GM18511 (cell line): ENCODE measurements at regions not wholly inside any gene's neighbourhood (a gene's known extent, or its start where the extent isn't known, plus 50 kb on each side); places are given as distances from the start of the nearest gene placed in this dataset.
A peak's percentile ranks its signal among the peaks of the same experiment; 100 is the strongest.

Source experiments
- ATAC-seq: cut with Tn5 transposase; IDR thresholded peaks from one replicate; pipeline ENCODE4 v1.9.1; 2021; ENCODE audit warnings: mild to moderate bottlenecking, moderate library complexity; ENCODE audit not compliant: unreplicated experiment

DNA sequence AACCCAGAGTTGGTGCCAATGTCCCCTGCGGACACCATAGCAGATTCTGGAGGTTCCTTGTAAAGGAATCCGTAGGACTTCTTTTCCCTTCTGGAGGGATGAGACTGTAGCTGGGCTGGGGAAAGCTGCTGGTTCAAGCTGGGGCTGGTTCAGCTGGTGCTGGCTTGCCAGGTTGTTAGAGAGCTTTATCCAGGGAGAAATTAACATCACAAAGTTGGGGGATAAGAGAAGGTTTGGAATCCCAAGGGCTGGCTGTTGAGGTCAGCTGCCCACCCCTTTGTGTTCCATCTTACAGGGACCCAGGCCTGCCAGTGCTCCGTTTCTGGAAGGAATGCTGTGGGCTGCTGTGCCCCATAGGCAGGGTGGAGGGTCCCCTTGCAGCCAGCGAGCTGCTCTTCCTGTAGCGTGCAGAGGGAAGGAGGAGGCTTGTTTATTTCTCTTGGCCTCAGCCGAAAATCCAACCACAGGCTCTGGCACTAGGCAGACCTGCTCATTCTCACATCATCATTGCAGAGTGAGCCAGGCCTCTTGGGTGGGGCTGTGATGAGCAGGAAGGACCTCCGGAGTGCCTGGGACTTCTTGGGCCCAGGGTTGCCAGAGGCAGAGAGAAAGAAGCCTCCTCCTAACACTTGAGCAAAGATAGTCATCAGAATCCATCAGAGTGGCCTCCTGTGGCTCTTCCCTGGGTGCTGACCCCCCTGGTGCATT, 251.1 kb downstream of the SEC14L1 start:
- no peak for ATAC-seq

DNA sequence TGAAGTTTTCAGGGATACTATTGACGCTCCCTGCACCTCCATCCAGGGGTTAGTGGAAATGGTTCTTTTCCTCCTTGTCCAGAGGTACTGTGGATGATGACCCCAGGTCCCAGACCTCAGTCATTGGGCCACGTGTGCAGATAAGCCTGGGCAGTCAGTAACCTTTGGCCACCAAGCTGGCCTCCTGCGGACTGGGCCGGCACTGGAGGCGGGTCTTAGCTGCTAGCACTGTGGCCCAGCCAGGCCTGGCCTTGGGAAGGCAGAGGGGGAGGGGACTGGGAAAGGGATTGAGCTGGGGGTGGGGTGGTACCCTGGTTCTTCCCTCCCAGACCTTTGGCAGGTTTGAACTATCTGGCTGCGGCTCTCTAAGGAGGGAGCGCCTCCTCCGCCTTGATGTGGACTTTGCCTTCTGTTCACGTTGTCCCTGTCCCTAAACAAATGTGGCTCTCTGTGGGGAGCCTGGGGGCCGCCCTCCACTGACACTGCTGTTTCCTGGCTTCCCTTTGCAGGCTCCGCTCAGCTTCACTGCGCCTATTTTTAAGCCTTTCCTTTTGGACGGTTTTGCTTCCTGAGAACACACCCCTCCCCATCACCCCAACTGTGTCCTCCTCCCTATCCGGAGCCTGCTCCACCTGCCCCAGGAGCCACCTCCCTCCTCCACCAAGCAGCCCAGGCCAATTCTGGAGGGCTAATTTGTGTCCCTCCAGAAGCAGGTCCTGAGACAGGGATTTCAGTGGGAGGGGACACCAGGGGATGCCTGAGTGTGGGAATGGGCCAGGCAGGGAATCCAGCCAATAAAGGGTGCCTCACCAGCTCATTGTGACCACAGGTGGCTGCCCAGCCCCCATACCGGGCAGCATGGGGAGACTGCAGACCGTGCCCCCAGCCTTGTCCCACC, 251.9 kb downstream of the SEC14L1 start:
- ATAC-seq = no peak

DNA sequence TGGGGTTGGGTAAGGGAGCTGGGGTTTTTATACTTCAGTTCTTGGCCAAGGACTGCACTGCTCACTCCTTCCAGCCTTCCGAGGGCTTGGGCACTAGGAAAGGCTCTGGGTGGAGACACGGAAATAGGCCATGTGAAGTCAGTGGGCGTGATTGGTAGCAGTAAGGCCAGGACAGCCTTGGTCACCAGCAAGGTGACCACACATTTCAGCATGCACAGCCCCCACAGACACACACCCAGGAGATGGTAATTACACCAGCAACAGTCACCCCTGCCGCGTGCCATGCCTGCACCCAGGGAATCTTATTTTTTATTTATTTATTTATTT, 252.5 kb downstream of the SEC14L1 start:
- ATAC-seq = no peak

DNA sequence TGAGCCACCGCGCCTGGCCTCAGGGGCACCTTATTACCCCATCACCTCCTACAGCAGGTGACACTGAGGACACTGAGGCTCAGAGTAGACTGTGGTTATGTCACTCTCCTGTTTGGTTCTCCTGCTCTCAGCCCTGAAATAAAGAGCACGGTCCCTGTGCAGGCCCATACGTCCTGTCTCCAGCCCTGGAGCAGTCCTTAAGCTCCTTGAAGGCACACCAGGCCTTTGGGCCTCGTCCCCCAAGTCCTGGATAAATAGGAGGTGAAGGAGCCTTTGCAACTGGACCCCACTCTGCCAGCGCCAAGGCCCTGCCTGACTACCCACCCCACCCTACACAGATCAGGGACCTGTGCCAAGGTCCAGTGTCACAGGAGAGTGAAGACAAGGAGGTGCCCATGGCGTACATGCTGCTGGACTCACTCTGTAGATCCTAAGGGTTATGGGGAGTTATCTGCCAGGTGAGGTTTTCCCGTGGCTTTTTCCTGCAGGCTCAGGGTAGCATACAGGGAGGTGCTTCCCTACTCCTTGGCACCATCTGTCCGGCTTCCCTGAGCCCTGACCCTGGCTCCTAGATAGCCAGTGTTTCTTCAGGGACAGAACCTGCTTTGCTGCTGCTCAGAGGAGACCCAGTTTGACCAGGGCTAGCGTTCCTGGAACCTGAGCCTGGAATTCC, 253.2 kb downstream of the SEC14L1 start:
- no peak for ATAC-seq

DNA sequence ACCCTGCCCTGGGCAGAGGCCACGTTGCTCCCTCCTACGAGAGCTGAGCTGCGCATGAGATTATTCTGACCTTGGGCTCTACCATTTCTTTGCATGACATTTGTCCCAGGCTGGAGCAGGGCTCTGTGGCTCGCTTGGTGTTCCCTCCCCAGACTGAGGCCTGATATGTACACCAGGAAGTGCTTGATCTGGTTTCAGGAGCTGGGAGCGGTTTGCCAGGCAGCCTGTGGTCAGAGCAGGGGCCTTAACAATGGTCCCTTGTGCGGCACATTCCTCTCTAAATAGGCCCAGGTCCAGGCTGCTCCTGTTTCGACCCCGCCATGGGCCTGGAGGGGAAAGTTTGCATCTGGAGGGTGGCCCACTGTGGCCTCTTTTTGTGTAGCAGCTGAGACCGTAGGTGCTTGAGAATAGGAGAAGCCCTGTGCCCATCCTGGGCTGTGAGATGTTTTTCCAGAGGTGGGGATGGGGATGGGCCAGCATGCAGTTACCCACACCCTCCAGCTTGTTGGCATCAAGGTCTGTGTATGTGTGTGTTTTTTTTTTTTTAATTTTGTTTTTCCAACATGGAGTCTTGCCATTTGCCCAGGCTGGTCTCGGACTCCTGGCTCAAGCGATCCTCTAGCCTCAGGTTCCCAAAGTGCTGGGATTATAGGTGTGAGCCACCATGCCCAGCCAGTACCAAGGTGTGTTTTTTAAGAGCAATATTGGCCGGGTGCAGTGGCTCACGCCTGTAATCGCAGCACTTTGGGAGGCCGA, 253.9 kb downstream of the SEC14L1 start:
- no peak for ATAC-seq

DNA sequence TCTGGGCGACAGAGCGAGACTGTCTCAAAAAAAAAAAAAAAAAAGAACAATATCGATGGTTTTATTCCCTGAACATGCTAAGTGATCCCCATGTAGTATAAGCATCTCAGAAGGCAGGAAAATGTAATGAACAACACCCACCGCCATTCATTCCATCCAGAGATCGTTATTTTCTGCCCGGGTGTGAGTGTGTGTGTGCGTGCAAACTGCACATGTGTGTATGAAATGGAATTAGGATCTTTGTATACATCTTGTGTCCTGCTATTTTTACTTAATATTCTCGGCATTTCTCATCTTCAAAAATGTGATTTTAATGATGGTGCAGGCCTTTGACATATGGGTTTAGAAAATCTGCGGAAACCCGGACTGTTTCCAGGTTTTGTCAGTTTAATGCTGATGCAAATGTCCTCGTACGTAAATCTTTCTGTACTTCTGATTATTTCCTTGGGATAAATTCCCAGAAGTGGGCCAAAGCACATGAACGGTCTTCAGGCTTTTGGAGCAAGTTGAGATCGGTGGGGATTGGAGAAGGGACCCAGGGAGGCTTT, 254.8 kb downstream of the SEC14L1 start:
- no peak for ATAC-seq

DNA sequence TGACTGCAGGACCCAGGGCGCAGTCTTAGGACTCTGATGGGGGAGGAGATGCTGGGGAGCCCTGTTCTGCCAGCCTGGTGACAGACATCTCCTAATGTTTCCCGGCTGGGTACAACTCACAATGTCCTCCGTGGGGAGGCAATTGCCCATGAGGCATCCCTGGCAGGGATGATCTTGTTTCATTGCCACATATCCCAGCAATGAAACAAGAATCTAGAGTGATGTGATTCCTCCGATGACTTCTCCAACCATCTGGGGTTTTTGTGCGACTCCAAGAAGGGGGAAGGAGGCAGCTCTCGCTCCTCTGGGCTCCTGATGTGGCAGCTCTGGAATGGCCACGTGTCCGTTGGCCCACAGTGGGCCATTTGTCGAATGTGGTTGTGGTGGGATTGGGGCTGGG, 255.8 kb downstream of the SEC14L1 start:
- ATAC-seq = no peak

DNA sequence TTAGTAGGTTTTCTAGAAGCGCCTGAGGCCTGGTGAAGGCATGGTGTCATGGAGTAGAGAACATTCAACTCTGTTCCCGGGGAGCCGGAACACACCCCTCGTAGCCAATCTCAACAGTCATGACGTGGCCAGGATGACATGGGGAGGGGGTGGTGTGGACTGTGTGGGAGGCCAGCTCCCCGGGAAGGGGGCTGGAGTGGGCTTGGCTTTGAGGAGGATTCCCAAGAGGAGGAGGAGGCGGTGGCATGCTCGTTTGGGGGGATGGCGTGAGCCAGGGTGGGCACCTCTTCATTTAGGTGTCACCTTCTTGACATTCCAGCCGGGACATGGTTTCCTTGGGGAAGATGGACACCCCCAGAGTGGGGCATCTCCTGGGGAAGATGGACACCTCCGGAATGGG, 257.5 kb downstream of the SEC14L1 start:
- ATAC-seq = no peak

DNA sequence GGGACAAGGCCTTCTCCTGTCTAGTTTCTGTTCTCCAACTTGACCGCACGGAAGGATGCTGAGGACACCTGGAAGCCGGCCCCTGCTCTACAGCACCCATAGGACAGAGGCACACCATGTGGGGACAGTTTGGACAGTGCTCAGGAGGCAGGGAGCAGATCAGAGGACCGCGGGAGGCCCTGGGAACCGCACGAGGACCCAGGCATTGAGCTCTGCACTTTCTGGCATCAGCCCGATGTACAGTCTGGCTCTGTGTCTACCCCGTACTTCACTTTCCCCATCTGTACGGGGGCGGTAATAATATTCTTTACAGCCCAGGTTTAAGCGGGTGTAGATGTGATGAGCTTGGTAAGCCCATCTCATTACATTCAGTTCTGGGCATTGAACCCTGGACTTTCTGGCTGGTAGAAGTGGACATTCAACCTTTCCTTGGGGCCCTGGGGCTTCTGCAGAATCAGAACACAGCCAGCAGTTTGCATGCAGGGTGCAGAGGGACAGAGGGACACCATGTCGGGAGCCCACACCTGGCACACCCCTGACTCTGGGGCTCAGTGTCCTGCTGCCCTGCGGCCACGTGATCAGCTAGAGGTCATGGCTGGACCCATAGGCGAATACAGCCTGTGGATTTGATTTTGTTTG, 258.7 kb downstream of the SEC14L1 start:
- ATAC-seq = no peak

DNA sequence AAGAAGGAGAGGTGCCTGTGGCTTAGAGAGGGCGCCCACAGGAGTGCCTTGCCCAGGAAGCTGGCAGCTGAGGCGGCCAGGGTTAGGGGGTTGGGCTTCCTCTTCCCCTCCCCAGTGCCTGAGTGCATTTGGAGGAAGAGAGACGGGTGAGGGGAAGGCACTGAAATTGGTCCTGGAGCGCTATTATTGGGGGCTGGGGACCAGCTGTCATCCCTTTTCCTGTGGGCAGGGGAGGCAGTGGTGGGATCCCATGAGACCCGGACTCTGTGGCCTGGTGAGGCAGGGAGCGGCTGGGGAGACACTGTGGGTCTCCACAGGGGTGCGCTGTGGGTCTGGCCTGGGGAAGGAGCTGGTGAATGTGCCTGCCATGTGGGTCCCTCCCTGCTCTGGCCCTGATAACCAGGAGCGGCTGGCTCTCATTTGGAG, 259.7 kb downstream of the SEC14L1 start:
- peak; percentile 56 for ATAC-seq

DNA sequence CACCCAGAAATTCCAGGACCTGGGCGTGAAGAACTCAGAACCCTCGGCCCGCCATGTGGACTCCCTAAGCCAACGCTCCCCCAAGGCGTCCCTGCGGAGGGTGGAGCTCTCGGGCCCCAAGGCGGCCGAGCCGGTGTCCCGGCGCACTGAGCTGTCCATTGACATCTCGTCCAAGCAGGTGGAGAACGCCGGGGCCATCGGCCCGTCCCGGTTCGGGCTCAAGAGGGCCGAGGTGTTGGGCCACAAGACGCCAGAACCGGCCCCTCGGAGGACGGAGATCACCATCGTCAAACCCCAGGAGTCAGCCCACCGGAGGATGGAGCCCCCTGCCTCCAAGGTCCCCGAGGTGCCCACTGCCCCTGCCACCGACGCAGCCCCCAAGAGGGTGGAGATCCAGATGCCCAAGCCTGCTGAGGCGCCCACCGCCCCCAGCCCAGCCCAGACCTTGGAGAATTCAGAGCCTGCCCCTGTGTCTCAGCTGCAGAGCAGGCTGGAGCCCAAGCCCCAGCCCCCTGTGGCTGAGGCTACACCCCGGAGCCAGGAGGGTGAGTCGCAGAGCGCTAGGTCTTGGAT, 261.5 kb downstream of the SEC14L1 start:
- no peak for ATAC-seq

DNA sequence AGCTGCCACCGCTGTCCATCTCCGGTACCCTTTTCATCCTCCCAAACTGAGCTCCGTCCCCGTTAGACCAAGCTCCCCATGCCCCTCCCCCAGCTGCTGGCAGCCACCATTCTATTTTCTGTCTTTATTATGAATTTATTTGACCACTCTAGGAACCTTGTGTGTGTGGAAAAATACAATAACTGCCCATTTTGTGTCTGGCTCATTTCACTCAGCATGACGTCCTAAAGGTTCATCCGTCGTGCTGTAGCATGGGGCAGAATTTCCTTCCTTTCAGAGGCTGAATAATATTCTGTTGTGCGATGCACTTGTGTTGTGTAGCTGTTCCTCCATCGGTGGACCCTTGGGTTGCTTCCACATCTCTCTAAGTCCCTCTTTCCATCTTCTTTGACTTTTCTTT, 263.1 kb downstream of the SEC14L1 start:
- no peak for ATAC-seq

DNA sequence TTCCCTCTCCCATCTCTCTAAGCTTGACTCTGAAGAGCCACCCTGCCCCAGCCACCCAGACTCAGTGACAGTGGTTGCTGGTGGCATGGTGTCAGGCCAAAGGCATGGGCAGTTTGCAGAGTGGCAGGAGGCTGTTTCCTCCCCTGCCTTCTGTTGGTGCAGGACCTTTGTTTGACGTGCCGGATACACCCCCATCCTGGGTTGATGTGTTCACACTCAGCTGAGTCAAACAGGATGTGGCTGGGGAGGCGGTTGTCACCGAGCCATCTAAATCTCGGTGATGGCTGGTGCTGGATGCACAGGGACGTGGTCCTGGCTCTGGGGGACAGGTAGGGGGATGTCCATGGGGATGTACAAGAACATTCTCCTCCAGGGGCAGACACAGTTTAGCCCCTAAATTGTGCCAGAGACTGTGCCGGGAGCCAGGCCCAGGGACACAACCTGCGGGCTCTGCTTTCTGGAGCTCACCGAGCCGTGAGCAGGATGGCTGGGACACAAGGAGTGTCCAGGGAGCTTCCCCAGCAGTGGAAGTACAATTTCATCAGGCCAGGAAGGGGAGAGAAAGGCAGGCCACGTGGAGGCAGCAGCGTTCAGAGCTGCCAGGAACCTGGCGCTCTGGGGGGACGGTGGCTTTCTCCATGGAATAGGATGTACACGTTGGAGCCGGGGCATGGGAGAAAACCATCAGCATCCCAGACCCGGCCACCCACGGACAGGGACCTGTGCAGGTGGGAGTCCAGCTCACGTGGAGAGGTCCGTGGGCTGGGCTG, 264.2 kb downstream of the SEC14L1 start:
- peak; percentile 84 for ATAC-seq

DNA sequence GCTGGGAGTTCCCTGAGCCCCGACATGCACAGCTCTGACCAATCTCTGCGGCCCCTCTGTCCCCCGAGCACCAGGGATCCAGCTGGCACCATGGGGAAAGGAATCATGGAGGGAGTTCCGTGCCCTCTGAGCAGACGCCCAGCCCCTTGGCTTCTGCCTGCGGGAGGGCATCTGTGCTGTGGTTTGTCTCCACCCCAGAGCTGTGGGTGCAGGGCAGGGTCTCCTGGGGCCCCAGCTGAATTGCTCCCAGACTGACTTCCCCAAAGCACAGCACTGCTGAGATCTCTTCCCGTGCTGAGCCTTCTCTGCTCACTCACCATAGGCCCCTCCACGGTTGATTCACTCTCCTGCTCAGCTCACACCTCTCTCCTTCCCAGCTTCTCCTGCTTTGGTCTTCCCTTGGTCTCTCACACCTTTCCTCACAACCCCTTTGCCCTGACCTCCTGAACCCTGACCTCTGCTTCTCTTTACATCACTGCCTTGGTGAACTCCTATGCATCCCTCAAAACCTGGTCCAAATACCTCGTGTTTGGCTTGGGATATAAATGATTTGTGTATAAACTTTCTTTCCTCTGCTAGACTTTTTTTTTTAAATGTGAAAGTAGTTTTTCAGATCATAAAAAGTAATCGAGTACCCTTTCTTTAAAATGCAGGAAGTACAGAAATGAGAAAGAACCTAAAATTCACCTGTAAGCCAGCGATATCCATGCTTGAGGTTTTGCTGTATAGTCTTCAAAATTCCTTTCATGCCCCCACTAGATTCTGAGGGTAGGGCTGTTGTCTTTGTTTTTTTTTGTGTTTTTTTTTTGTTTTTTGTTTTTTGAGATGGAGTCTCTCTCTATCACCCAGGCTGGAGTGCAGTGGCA, 265.3 kb downstream of the SEC14L1 start:
- ATAC-seq = no peak

DNA sequence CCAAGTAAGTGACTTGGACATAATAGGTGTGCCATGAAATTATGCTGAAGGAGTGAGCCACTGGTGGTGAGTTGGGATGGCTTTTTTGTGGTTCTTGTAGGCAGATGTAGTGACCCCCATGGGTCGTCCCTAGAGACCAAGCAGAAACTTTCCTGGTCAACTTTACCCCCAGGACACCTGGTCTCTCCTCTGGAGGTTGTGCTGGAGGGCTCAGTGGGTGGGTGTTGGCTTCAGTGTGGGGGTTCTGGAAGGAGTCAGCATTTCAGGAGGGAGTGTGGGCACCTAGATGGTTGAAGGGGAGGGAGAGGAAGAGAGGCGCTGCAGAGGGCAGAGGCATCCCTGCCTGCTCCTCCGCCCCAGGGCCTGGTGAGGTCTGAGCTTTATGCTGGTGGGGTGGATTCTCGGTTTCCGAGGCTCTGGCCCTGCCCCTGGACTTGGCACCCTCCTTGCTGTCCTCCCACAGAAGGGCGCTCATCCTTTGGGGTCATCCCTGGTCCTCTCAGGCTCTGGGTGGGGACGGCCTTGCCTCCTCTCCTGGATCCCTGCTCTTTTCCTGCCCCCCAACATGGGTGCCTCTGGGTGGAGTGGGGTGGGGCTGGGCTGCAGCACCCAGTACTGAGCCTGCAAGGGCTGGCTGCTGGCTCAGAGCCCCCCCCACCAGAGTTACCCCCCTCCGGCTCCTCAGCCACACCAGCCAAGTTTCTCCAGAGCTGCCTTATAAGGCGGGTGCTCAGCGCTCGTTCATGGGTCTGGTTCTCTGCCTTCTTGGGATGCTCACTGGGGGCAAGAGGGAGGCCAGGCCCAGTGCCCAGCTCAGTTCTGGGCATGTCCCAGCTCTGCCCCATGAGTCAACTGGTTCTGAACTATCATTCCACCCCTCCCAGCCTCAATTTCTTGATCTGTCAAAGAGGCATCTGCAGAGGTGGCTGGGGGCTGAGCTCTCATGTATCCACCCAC, 266.8 kb downstream of the SEC14L1 start:
- no peak for ATAC-seq

DNA sequence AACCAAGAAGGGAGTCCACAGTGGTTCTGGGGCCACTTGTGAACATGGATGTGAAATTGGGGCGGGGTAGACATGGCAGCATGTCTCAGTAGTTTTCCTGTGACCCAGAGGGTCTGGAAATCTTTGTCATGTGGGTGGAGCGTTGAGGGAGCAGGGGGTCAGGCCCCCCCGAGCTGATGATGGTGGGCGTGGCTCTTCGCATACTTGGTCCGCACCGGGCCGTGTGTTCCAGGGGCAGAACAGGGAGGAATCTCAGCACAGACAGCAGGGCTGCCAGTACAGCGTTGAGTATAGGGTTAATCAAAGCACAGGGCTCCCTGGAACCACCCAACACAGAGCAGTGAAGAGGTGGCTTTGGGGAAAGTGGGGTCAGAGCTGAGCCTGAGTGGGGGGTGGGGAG, 267.5 kb downstream of the SEC14L1 start:
- ATAC-seq = no peak
